ENCODE measurements at regions not wholly inside any gene's neighbourhood (a gene's known extent, or its start where the extent isn't known, plus 50 kb on each side); places are given as distances from the start of the nearest gene placed in this dataset.

DNA sequence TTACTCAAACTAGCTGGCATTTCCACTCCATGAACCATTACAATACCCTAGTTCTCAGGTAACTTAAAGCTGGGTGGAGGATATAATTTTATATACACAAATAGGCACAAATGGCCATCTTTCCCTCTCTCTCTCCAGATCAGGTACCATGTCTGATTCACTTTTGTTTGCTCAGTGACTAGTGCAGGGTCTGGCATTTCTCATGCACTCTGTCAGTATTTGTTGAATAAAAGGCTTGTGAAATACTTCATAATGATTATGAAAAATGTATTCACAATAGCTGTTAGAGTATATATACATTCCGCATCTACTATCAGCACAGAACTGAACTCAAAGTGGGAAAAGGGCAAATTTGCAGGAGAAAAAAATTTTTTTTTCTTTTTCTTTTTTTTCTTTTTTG lies 510.2 kb upstream of the USP24 start:
- no peak for DNase-seq

DNA sequence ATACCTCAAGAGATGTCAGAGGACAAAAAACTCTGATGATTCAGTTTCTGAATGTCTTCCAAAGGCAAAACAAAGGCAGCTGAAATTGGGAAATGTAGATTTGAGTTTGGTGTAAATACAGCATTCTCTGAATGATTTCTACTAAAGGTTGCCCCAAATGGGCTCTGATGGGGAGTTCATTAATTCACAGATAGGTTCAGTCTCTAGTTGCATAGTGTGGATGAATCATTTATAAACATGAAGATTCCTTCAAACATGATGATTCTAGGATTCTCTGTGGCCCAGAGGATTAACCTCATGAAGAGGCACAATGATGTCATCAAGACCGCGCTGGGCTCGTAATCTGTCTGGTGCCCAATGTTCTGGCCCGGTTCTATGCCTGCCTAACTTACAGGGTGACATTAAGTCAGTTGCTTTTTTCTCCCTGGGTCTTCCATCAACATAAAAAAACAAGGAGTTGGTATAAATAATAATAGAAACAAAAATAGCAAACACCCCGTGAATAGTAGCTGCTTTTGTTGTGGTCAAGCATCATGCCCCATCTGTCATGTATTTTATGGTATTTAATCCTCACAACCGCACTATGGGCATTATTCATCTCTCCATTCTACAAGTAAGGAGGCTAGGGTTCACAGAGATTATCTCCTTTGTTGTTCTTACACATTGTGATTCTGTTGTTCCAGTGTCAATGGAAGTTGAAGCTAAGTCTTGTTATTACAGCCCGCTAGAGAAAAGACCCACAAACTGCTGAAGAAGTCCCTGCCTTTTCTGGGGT lies 509.6 kb upstream of the USP24 start:
- DNase-seq, result no peak

DNA sequence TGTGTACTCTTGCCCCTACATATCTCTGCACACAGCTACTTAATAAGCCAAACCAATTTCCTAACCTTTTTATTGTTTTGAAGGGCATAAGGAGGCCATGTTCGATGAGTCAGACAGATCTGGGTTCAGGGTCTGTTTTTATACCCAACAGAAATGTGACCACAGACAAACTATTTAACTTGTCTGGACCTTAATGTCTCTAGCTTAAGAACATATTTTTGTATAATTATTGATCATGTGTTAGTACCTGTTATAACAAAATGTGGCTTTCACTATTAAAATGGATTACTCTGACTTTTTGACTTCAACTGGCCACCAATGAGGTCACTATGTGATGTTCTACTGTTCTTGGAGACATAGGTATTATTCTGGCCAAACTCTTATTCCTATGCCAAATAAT lies 507.8 kb upstream of the USP24 start:
- no peak for DNase-seq

DNA sequence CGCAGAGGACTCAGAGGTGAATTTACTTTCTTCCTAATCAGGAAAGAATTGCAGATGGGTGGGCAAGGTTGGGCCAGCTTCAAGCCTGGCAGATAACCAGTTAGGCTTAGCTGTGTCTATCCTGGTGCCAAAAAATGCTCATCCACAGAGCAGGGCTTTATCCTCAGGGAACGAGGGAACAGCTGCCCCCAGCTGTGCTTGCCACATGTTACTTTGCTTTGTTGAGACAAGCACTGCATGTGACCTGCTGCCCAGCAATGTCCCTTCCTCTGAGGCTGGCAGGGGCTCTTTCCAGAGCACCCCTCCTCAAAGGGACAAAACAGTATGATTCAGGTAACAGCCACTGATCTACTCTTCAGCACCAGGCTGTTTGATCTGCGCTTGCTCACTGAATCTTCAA lies 505.1 kb upstream of the USP24 start:
- no peak for DNase-seq

DNA sequence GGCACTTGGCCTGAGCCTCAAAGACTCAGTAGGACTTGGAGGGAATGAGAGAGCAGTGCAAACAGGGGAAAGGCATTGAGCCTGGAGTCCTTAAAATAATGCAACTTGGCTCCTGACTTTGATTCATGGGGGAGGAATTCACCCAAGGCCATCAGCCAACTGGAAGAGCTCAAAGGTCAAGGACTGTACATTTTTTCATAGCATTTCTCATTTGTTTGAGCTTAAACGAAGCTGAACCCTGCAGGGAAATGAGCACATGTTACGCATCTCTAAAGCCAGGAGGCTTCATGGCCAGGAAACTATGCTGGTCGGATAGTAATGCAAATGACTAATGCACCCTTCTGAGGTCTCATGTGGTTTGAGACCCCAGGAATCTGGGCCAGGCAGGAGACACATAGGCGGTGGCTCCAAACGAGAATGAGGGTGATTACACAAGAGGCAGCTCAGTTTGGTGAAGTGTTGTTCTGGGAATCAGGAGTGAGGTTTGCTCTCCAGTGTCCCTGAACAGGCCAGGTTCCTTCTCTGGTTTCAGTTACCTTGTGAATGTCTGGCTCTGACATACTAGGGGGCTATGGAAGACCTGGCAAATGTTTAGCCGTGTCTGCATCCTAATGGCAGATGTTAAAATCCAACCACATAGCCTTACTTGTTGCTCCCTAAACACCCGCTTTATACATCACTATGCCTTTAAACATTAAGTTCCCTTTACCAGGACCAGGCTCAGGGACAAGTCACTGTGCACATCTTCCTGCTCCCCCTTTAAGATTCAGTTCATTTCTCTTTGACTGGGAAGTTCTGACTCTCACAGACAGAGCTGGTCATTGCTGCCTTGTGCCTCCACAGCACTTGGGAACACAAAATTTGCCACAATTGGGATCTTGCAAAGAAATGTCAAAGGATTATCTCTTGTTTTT lies 503.9 kb upstream of the USP24 start:
- peak; percentile 11 for DNase-seq

DNA sequence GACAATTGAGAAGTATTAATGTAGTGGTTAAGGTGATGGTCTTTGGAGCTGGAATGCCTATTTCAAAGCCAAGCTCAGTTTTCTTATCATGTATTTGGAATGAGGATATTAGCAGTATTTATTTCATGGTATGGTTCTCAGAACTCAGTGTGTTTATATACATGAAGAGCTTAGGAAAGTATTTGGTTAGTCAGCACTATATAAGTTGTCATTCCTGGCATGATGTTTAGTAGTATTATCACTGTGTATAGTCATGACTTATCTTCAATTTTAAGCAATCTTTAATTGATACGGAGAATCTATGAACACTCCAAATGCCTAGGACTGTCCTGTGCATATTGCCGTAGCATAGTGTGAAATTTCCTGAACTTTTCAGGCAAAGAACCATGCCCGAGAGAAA lies 501.9 kb upstream of the USP24 start:
- no peak for DNase-seq

DNA sequence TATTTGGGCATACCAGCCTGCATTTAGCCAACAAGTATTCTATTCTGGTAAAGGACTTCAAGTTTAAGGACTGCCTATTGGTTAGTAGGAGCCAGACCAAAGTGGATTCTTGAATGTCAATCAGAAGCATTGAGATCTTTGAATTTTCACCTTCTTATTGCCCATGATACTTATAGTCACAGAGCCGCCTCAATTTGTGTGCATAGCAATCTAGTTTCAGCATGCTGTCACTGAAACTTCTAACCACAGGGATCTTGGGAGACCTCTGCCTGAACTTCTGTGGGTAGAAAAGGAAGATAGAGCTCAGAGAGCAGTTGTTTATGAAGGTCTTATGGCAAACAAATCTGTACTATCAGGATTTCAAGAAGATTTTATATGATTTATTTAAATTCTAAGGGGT lies 501.4 kb upstream of the USP24 start:
- DNase-seq, result no peak

DNA sequence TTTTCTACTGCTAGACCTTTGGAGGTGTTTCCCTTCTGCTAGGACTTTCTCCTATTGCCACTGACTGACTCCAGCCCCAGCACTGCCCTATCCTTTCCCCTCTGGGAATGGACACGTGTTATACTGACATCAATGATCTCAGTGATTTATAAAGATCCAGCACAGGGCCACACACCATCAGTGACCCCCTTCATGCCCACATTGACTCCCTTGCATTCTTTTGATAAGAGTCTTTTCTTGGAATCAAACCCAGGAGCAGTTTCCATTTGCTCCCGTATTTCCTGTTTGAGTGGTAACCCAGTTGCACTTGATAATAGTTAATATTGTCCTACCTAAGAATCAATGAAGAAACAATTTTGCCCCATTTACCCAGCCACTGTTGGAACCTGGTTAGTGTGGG lies 501.0 kb upstream of the USP24 start:
- no peak for DNase-seq

DNA sequence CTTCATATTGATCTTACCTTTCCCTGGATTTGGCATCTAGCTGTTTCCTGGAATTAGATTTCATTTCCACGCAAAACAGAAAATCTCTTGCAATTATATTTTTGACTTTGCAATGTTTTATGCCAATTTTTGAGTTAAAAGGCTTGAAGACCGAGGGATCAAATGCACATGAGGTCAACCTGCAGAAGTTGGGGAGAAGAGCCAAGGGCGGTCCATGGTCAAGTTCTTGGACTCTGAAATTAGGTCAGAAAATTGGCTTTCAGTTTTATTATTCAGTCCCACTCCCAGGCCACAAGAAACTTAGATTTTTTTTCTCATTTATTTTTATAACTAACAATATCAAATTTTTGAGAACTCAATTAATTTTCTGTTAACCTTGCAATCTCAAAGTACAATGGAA lies 499.1 kb upstream of the USP24 start:
- no peak for DNase-seq

DNA sequence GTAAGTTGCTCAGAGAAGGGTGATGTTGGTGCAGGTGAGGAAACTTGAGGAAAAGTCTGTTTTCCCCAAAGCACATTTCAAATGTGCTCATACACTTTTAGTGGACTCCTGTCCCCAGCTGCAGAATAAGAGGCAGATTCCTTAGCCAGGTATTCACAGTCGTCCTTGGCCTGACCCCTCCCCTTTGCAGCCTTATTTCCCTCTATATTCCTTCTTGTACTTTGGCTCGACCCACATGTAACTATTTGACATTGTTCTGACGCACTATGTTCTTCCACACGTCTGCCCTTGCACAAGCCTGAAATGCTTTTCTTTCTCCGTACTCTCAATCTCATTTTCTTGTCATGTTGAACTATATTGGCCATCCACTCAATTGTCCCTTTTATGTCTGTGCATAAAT lies 498.4 kb upstream of the USP24 start:
- no peak for DNase-seq

DNA sequence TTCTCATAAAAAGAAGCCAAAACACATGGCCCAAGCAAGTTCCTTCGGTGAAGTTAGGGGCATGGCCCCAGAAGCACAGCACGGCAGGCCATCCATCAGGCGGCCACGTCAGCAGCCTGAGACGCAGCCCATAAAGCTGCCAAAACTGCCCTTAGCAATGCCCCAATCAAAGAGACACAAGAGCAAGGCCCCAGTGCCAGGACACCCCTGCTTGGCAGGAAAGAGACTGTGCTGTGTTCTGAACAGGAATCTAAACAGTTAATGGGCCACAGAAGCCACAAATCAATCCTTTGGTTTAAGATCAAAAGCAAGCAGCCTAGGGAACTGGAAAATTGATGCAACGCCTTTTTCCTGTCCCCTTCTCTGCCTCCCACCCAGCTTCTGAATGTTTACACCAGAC lies 497.0 kb upstream of the USP24 start:
- DNase-seq, result no peak

DNA sequence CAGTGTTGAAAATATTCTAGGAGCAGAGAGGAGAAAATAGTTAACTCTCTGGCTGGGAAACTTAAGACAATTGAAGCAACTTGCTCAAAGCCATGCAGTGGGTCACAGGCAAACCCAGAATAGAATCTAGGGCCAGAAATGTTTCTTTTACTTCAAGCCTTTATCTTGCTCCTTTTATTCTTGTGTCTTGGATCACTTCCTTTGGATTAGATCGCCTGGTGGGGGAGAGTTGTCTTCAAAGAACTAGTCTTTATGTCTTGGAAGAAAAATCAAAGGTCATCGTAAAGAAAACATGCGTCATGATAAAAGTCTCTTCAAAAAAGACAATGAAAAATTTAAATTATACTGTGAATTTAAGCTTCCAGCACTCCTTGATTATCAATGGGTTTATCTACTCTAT lies 493.6 kb upstream of the USP24 start:
- DNase-seq, result no peak

DNA sequence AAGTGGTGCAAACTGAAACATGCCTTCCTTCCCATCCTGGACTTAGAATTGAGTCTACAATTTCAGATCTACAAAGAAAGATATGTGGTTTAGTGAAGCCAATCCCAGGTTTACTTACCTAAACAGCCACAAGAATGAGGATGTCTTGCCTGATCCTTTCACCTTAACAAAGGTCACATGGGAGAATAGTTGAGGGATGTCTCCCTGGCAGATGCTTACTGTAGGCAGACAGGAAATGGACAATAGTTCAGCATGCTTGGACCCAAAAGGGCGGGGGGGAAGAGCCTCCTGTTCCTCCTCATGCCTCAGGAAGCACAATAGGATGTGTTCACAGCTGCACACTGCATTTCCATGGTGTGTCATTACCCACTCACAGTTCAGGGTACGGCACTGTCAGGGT lies 492.7 kb upstream of the USP24 start:
- DNase-seq, result no peak

DNA sequence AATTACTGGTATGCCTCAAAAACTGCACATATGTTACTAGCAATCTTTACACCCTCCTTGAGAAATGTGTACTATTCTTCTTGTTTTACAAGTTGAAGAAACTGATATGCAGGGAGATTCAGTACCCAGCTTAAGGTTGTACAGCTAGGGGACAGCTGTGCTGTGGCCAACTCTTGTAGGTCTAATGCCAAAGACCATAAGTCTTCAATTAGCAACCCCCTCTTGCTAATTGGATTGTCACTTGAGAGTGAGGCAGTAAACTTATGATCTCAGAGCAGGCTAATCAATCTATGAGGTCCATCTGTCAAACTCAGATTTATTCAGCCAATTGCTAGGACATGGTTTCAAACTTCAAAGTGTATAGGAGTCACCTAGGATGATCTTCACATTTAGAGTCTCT lies 492.0 kb upstream of the USP24 start:
- no peak for DNase-seq

DNA sequence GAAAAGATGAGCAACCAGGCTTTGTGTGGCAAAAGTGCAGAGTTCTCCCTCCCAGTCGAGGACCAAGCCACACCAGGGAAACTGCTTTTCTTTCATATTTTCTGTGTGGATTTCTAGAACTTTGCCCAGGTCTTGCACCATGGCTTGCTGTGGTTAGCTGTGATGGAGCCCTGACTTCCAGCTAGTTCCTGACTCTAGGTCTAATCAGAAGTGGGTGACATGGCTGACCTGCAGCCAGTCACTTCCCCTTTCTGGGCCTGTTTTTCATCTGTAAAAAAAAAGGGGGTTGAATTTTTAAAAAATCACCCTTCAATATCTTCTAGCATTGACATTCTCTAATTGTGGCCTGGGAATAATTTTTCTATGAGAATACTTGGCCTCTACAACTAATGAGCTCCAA lies 491.2 kb upstream of the USP24 start:
- DNase-seq, result no peak

DNA sequence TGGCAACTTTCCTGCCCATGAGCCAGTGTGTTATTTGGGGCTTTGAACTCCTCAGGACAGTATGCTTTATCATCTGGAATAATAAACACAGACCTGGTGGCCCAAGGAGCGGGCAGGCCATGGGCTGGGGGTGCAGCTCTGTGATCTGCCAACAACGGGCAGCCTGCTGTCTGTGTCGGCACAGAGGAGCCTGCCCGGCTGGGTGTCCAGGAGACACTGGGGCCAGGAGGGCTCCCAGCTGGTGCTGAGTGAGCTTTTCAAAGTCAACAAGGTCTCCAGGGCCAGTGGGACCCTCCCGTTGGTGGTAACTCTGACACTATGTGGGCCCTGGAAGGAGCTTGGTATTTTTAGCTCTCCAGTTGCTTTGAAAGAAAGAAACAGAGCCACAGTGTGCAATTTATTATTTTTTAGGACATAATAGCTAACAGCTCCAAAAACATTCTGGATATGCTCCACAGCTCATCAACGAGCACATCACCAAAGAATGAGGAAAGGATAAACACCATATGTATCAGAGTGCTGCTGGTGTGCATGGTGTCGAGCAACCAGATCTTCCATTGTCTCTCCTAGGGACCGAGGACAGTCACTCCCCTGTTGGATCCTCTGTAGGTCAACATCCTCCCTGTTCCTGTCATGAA lies 488.7 kb upstream of the USP24 start:
- DNase-seq, result no peak

DNA sequence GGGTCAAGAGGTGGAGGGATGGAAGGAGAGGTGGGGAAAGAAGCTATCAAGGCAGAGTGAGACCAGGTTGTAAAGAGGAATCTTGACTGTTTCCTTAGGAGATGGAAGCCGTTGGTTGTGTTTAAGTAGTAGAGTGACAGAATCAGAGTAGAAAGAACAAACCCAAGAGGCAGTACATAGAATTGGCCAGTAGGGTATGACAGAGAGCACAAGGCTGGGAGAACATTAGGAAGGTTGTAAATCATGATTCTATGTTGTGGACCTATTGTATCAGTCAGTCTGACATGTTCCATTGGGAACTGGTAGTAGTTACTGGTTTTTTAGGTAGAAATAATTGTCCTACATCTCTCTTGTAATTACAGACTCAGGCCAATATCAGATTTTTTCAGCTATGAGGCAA lies 486.9 kb upstream of the USP24 start:
- DNase-seq, result peak; percentile 5

DNA sequence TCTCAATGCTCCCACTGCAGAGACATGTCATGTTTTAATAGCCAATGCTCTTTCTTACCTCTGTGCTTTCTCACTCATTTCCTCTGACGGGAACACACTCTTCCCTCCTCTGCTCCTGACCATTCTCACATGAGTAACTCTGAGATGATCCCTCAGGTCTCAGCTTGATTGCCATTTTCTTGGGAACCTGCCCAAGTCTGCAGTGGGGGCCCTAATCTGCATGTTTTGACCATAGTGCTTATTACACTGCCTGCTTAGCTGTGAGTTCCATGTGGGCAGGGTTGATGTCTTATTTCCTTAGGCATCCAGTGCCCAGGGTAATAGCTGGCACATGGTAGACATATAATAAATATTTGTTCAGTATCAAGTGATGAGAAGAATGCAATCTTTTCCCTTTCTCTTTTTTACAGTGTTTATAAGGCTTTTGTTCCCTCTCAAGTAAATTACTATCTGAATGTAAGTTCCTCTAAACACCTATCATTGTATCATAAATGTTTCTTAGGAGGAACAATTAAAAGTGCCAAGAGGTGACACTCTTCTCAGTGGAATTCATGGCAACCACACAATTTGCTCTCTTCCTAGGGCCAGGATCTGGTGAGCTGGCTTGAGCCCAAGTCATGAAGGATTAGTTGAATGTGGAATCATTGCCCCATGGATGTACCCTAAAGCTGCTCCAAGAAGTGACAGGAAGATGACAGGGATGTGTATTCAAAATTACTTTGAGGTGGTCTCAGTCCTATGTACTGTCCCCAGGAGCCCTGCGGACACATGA lies 485.4 kb upstream of the USP24 start:
- DNase-seq, result no peak

DNA sequence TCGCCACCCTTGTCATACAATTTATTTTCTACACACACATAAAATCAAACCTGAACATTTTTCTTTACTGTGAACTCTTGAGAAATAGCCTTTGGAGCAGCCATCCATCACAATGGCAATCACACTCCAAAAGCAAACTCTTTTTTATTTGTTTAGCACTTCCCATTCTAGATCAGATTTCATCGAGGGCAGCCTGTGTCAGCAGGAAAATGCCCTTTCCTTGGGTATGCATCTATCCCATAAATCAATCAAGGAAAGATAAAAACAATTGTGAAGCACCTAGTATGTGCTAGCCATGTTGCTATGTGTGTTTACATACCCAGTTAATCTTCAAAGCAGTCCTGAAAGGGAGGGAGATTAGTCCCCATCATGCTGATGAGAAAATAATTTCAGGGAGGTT lies 484.1 kb upstream of the USP24 start:
- DNase-seq, result no peak

DNA sequence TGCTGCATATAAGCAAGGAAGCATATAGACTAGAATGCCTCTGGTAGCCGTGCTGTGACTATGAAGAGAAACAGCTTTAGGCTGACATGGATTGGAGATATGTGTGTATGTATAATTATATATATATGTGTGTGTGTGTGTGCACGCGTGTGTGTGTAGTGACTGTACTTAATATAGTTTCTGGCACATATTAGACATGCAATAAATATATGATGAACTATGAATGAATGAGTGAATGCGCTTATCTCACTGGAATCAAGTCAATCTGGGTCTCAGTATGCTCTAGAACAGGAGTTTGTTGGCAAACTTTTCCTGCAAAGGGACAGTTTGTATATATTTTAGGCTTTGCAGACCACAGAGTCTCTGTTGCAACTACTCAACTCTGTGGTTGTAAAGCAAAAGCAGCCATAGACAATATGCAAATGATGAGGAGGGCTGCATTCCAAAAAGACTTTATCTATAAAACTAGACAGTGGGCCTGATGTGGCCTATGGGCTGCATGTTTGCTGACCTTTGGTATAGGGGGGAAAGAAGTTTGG lies 482.9 kb upstream of the USP24 start:
- DNase-seq, result no peak

DNA sequence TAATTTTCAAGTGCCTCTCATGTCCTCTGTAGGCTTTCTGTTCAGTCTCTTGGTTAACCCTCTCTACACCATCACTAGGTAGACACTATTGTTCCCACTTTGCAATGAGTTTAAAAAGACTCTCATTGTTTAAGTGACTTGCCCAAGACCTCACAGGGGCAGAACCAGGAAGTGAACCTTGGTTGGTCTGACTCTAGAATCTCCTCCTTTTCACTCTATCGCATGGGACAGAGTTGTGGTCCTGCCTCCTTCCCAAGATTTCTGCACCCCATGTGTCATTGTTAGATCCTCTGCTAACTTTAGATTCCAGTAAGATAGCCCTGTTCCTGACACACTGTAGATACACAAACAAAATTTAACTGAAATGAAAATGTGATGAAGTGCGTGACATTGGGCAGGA lies 481.7 kb upstream of the USP24 start:
- DNase-seq, result no peak

DNA sequence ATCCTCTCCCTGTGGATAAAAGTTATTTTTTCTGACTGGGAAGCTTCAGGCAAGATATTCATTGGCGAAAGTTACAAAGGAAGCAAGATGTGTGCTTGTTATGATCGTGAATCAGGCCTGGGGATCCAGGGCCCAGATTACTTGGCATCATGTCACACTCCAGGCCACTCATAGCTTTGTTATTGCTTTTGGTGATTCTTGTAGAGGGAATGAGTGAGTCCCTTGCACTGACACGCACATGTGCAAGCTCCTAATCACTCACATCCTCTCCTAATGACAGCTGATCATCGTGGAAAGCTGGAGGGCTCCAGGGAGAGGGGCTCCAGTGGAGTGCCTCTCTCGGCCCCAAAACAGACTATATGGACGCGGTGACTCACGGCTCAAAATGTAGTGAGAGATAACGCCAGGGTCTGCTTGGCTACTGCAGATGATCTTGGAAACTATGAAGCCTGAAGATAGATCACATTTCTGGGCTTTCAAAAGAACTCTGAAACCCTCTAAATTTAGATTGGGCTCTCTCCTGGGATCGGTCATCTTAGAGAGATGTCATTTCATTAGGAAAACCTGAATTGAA lies 481.1 kb upstream of the USP24 start:
- DNase-seq, result no peak

DNA sequence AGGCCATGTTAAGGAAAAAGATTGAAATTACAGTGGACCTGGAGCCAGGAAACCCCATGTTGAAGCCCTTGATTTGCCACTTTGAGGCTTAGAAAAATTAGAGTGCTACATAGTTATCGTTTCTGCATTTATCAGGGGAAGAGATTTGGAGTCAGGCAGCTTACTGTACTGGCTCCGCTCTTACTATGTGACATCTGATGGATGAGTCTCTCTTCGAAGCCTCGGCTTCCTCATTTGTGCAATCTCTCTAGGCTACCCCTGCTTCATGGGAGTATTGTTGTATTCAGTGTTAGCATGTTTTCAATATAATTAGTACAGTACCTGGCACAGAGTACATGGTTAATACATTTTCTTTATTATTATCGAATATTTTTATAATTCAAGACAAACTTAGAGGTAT lies 480.4 kb upstream of the USP24 start:
- no peak for DNase-seq
